BJ (cell line): ENCODE measurements at regions not wholly inside any gene's neighbourhood (a gene's known extent, or its start where the extent isn't known, plus 50 kb on each side); places are given as distances from the start of the nearest gene placed in this dataset.

ENCODE experiments used
- CTCF ChIA-PET: fragments of 350-600 bp; formaldehyde crosslinking; extraction: SDS; loops from one replicate; lab custom pipeline; 2021; ENCODE audit warnings: antibody characterized with exemption, inconsistent platforms; lab: Yijun Ruan, JAX
- POLR2A ChIA-PET: fragments of 300-600 bp; sonication (Branson Sonifier 250); formaldehyde crosslinking; extraction: SDS; loops from one replicate; lab custom pipeline; 2021; ENCODE audit warnings: antibody characterized with exemption; lab: Charles Lee
- DNase-seq: peaks from one replicate; pipeline ENCODE4 v3.0.0-alpha.2; 2011; ENCODE audit warnings: low read depth
- H3K27me3 ChIP-seq: 2 replicates; pipeline ENCODE4 v1.6.0; 2011; ENCODE audit warnings: low read length; ENCODE audit not compliant: control insufficient read depth, insufficient read depth
- H3K36me3 ChIP-seq: 2 replicates; pipeline ENCODE4 v1.5.1; 2011; ENCODE audit warnings: low read length; ENCODE audit not compliant: control insufficient read depth, insufficient read depth
- H3K4me3 ChIP-seq: 2 replicates; pipeline ENCODE4 v1.5.1; 2011; ENCODE audit warnings: low read depth, mild to moderate bottlenecking, control low read depth, low read length
- TF ChIP-seq, protein P1 (sequence below): IDR thresholded peaks from 2 replicates; pipeline ENCODE4 v1.5.1; 2011; ENCODE audit warnings: low read depth, mild to moderate bottlenecking, control low read depth, inconsistent platforms, low read length, moderate library complexity; ENCODE audit not compliant: insufficient read depth

DNA sequence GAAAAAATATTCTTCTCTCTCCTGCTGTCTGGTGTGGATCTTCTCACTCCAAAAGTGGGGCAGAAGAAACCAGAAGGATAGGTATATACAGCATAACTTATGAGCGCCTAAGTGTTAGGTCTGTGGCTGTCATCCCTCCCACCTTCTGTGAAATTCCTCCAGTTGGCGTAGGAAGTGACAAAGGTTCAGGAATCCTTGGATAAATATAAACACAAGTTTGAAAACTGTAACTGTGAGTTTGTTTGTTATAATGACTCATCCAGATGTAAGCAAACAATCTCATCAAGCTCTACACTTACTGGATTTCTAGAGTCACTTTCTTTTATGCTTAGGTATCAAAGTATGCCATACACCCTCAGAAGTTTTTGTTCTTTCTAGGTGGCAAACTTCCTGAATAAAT lies 405.2 kb downstream of the FAT4 start:
- TF ChIP-seq, protein P1, sequence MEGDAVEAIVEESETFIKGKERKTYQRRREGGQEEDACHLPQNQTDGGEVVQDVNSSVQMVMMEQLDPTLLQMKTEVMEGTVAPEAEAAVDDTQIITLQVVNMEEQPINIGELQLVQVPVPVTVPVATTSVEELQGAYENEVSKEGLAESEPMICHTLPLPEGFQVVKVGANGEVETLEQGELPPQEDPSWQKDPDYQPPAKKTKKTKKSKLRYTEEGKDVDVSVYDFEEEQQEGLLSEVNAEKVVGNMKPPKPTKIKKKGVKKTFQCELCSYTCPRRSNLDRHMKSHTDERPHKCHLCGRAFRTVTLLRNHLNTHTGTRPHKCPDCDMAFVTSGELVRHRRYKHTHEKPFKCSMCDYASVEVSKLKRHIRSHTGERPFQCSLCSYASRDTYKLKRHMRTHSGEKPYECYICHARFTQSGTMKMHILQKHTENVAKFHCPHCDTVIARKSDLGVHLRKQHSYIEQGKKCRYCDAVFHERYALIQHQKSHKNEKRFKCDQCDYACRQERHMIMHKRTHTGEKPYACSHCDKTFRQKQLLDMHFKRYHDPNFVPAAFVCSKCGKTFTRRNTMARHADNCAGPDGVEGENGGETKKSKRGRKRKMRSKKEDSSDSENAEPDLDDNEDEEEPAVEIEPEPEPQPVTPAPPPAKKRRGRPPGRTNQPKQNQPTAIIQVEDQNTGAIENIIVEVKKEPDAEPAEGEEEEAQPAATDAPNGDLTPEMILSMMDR = no peak
- POLR2A ChIA-PET = no interaction called here
- Histone ChIP-seq H3K27me3 (no peaks in the 10 kb centered on the region), H3K4me3 (no peak overlapping the region), H3K36me3 (no peaks in the 10 kb centered on the region)
- CTCF ChIA-PET = no interaction called here
- no peak for DNase-seq

DNA sequence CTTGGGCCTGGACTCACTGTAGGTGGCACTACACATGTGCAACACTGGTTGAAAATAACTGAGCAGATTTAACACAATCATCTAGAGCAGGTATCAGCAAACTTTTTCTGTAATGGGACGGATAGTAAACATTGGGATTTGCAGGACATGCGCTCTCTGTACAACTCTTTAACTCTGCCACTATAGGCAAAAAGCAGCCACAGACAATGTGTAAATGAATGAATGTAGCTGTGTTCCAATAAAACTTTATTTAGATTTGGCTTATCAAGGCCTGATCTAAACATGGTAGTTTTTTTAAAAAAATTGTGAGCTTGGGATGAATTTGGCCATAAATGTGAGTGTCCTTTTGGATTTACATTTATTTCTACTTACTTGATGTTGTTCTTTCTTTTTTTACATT lies 407.3 kb downstream of the FAT4 start:
- POLR2A ChIA-PET = no interaction called here
- DNase-seq = no peak
- TF ChIP-seq, protein P1 = no peak
- no peaks in the 10 kb centered on the region for H3K27me3 ChIP-seq
- no peaks in the 10 kb centered on the region for H3K36me3 ChIP-seq
- CTCF ChIA-PET = no interaction called here
- H3K4me3 ChIP-seq = no peak overlapping the region

DNA sequence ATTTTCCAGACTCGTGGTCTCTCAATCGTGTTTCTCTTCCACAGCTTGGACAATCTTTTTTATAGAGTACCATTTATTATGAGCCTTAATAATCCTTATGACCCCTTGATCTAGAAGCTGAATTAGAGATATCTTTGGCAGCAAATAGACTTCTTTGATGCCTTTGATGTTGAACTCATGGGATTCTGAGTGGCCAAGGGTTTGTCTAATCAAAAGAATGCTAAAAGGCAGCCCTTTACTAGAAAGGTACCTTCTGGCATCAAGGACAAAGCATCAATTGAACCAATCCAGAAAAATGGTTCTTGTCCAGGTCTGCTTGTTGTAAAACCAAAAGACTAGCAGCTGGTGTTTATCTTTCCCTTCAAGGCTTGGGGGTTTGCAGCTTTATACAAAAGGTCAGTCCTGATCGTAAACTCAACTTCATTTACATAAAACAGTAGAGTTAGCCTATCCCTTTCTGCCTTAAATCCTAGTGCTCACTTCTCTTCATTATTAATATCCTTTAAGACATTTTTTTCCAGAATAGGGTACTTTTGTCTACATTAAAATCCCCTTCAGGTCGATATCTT lies 411.3 kb downstream of the FAT4 start:
- ChIA-PET POLR2A (no interaction called here), CTCF (interaction anchor here (0.5 kb wide), 1 partner anchor 32 kb away, joined by 3 read pairs; no protein-coding TSS in a partner anchor)
- Histone ChIP-seq H3K36me3 (no peaks in the 10 kb centered on the region), H3K27me3 (no peaks in the 10 kb centered on the region), H3K4me3 (no peak overlapping the region)
- DNase-seq = no peak
- TF ChIP-seq, protein P1 = no peak

DNA sequence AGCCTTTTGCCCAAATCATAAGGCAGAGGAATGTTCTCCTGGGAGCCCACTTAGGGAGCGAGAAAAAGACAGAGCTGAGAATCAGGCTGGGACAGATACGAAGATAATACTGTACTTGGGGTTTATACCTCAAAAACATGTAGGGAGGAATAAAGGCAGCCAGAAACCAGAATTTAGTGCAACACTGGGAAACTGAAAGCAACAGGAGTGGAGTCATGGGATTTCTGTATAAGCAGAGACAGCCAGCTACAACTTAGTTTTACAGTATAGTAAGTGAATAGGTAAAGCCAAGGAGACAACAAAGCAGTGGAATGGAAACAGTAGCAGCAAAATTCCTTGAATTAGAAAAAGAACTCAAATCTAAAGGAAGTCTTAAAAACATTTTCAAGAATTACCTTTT lies 413.2 kb downstream of the FAT4 start:
- CTCF ChIA-PET = interaction anchor here (1.1 kb wide), 1 partner anchor 11 kb away, joined by 3 read pairs; no protein-coding TSS in a partner anchor
- no peak for DNase-seq

DNA sequence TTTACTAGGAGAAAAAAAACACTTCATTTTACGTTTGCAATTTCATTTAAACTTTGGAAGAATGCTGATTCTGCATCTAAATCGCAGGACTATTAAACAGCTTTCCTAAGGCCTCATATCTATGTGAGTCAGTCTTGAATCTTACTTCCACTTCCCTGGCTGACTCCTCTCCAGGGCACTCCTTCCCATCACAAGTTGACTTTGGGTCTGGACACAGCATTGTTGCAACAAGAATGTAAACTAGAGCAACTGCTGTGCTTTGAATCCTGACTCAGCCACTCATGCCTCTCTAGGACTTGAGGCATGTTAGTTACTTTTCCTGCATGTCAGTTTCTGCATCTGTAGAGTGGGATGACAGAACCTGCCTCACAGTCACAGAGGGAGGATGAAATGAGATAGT lies 413.8 kb downstream of the FAT4 start:
- POLR2A ChIA-PET = no interaction called here
- Histone ChIP-seq H3K27me3 (no peaks in the 10 kb centered on the region), H3K36me3 (no peaks in the 10 kb centered on the region), H3K4me3 (no peak overlapping the region)
- TF ChIP-seq, protein P1 = no peak
- DNase-seq = peak; percentile 73
- CTCF ChIA-PET = interaction anchor here (1.1 kb wide), 1 partner anchor 11 kb away, joined by 3 read pairs; no protein-coding TSS in a partner anchor

More for the DNA sequence above, 413.2 kb downstream of the FAT4 start:
- H3K36me3 ChIP-seq = no peaks in the 10 kb centered on the region
- no peak overlapping the region for H3K4me3 ChIP-seq
- H3K27me3 ChIP-seq = no peaks in the 10 kb centered on the region
- POLR2A ChIA-PET = no interaction called here
- TF ChIP-seq, protein P1 = no peak
